ENCODE measurements at regions not wholly inside any gene's neighbourhood (a gene's known extent, or its start where the extent isn't known, plus 50 kb on each side); places are given as distances from the start of the nearest gene placed in this dataset.

GRCh38 chr10:42421812-42422211 lies 216.6 kb downstream of the ZNF33B start:
- TF ChIP-seq CTCF (optimal IDR thresholded peaks at IDR 0.05 in 1 of 3, IDR thresholded peaks at IDR 0.05 in 1 of 3, conservative IDR thresholded peaks at IDR 0.05 in 1 of 3; ENCODE audit: extremely low read depth in 1 of 3, insufficient read depth in 2 of 3, low read length in 3 of 3) (no peak), EZH2 (IDR thresholded peaks at IDR 0.05; ENCODE audit: low read length) (no peak)
